ENCODE measurements at regions not wholly inside any gene's neighbourhood (a gene's known extent, or its start where the extent isn't known, plus 50 kb on each side); places are given as distances from the start of the nearest gene placed in this dataset.

GRCh38 chr13:40026174-40026585 is 370.7 kb downstream of the COG6 start (continued):
- TF ChIP-seq, protein P1, sequence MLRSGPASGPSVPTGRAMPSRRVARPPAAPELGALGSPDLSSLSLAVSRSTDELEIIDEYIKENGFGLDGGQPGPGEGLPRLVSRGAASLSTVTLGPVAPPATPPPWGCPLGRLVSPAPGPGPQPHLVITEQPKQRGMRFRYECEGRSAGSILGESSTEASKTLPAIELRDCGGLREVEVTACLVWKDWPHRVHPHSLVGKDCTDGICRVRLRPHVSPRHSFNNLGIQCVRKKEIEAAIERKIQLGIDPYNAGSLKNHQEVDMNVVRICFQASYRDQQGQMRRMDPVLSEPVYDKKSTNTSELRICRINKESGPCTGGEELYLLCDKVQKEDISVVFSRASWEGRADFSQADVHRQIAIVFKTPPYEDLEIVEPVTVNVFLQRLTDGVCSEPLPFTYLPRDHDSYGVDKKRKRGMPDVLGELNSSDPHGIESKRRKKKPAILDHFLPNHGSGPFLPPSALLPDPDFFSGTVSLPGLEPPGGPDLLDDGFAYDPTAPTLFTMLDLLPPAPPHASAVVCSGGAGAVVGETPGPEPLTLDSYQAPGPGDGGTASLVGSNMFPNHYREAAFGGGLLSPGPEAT (IDR thresholded peaks at IDR 0.05; ENCODE audit: low read depth), result peak; percentile 88
- TF ChIP-seq FOS (IDR thresholded peaks at IDR 0.05; ENCODE audit: borderline replicate concordance, extremely low read depth, insufficient read length) (no peak), IKZF2 (IDR thresholded peaks at IDR 0.05) (peak; percentile 99), HSF1 (IDR thresholded peaks at IDR 0.05; ENCODE audit: low read depth, low read length) (no peak), SIX5 (IDR thresholded peaks at IDR 0.05; ENCODE audit: low read depth, low read length, severe bottlenecking) (no peak), FOXK2 (IDR thresholded peaks at IDR 0.05) (no peak), USF1 (IDR thresholded peaks at IDR 0.05; ENCODE audit: borderline replicate concordance, extremely low read length, insufficient read depth, low read depth, low read length) (no peak), NFIC (IDR thresholded peaks at IDR 0.05; ENCODE audit: low read depth, low read length) (peak; percentile 99), TAF1 (IDR thresholded peaks at IDR 0.05; ENCODE audit: borderline replicate concordance, low read depth, low read length) (no peak), SREBF1 (IDR thresholded peaks at IDR 0.05; ENCODE audit: low read length) (no peak), ZNF384 (IDR thresholded peaks at IDR 0.05; ENCODE audit: borderline replicate concordance, low read depth, low read length) (no peak; the same call in 1 of the 2 replicates), SKIL (IDR thresholded peaks at IDR 0.05; ENCODE audit: low read depth, poor library complexity, severe bottlenecking) (peak; percentile 97), GATAD2B (conservative IDR thresholded peaks at IDR 0.05; ENCODE audit: low read depth) (peak; percentile 94), MXI1 (IDR thresholded peaks at IDR 0.05; ENCODE audit: low read depth, low read length) (0 out of 2 replicates have a peak, but pooled peaks have one; percentile 44), SMAD1 (IDR thresholded peaks at IDR 0.05; ENCODE audit: low read depth, partially characterized antibody) (peak; percentile 76), STAT1 (conservative IDR thresholded peaks at IDR 0.05) (no peak), CREB1 (IDR thresholded peaks at IDR 0.05; ENCODE audit: low read depth) (peak; percentile 62; the same call in 1 of the 2 replicates), FOXM1 (IDR thresholded peaks at IDR 0.05; ENCODE audit: low read depth, low read length) (peak; percentile 97)
- TF ChIP-seq, protein P2, sequence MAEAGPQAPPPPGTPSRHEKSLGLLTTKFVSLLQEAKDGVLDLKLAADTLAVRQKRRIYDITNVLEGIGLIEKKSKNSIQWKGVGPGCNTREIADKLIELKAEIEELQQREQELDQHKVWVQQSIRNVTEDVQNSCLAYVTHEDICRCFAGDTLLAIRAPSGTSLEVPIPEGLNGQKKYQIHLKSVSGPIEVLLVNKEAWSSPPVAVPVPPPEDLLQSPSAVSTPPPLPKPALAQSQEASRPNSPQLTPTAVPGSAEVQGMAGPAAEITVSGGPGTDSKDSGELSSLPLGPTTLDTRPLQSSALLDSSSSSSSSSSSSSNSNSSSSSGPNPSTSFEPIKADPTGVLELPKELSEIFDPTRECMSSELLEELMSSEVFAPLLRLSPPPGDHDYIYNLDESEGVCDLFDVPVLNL (IDR thresholded peaks at IDR 0.05; ENCODE audit: low read depth, low read length), result no peak
- TF ChIP-seq, protein P3, sequence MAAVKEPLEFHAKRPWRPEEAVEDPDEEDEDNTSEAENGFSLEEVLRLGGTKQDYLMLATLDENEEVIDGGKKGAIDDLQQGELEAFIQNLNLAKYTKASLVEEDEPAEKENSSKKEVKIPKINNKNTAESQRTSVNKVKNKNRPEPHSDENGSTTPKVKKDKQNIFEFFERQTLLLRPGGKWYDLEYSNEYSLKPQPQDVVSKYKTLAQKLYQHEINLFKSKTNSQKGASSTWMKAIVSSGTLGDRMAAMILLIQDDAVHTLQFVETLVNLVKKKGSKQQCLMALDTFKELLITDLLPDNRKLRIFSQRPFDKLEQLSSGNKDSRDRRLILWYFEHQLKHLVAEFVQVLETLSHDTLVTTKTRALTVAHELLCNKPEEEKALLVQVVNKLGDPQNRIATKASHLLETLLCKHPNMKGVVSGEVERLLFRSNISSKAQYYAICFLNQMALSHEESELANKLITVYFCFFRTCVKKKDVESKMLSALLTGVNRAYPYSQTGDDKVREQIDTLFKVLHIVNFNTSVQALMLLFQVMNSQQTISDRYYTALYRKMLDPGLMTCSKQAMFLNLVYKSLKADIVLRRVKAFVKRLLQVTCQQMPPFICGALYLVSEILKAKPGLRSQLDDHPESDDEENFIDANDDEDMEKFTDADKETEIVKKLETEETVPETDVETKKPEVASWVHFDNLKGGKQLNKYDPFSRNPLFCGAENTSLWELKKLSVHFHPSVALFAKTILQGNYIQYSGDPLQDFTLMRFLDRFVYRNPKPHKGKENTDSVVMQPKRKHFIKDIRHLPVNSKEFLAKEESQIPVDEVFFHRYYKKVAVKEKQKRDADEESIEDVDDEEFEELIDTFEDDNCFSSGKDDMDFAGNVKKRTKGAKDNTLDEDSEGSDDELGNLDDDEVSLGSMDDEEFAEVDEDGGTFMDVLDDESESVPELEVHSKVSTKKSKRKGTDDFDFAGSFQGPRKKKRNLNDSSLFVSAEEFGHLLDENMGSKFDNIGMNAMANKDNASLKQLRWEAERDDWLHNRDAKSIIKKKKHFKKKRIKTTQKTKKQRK (IDR thresholded peaks at IDR 0.05; ENCODE audit: low read depth, low read length), result no peak
